ENCODE measurements at regions not wholly inside any gene's neighbourhood (a gene's known extent, or its start where the extent isn't known, plus 50 kb on each side); places are given as distances from the start of the nearest gene placed in this dataset.

DNA sequence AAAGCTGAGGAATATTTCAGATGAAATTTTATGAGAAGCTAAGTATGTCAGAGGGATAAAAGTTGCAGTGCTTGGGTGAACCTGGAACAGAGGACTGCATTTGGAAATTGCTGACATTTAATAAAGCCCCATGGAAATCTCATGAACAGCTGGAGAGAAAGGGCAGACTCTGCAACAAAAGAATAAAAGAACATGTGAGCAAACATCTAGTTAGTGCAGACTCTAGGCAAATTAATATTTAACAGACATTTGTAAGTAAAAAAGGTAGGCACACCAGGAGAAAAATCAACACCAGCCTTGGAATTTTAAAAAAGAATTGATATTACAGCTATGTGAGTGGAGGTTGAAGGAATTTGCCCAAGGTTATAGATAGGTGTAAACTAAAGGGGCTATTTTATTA lies 114.6 kb upstream of the PUDP start:
- CTCF ChIA-PET = no interaction called here

DNA sequence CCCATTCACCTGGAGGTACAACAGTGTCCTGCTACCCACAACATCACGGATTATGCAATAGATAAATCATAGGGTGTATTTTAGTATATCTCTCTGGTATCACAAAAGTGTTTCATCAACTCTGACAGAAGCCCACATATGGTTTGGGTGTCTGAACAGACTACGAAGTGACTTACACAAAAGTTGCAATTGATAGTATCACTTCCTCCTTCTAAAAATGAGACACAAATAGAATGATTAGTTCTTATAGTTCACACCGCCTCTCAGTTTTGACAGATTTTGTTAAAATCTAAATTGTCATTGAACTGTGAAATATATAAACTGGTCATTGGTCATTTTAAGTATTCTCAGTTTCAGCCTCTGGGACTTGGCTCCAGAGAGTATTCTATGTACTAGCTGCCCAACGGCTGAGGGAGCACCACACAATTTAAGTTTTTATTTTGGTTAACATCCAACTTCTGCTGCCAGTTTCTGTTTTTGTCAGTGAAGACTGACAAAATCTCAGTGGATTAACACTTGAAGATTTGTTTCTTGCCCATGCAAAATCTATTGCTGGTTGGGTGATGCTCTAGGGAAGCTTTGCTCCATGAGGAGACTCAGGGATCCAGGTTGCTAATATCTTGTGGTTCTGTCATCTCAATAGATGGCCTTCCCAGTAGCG lies 113.8 kb upstream of the PUDP start:
- Histone ChIP-seq H3K9me3 (ENCODE audit: control extremely low read depth in 1 of 5, control insufficient read depth in 4 of 5, insufficient read depth in 2 of 5, low read depth in 1 of 5, low read length in 4 of 5) (no peaks in the 10 kb centered on the region), H3K36me3 (ENCODE audit: control insufficient read depth in 4 of 4, insufficient read depth in 4 of 4, low read length in 3 of 4) (no peaks in the 10 kb centered on the region), H3K4me3 (ENCODE audit: control insufficient read depth in 1 of 7, extremely low read depth in 1 of 7, insufficient read depth in 4 of 7, low read depth in 2 of 7, low read length in 6 of 7) (no peak overlapping the region), H3K27ac (ENCODE audit: insufficient read depth in 1 of 2, low read depth in 1 of 2, low read length in 2 of 2, poor library complexity in 1 of 2, severe bottlenecking in 2 of 2) (no peak overlapping the region), H3K4me1 (ENCODE audit: control extremely low read depth in 1 of 4, control insufficient read depth in 4 of 4, insufficient read depth in 4 of 4, low read length in 3 of 4) (no peaks in the 10 kb centered on the region), H3K27me3 (replicated peaks in 2 of 5; ENCODE audit: control insufficient read depth in 4 of 5, insufficient read depth in 5 of 5, low read length in 4 of 5) (no peaks in the 10 kb centered on the region)
- WGBS (ENCODE audit: insufficient coverage) = 100% methylated on average over 1 of the region's 5 CpGs
- ChIA-PET POLR2A (no interaction called here), CTCF (no interaction called here)
- DNase-seq = no peak

More for the DNA sequence above, 114.6 kb upstream of the PUDP start:
- no peaks in the 10 kb centered on the region for H3K9me3 ChIP-seq (ENCODE audit: control extremely low read depth in 1 of 5, control insufficient read depth in 4 of 5, insufficient read depth in 2 of 5, low read depth in 1 of 5, low read length in 4 of 5)
- H3K4me3 ChIP-seq (ENCODE audit: control insufficient read depth in 1 of 7, extremely low read depth in 1 of 7, insufficient read depth in 4 of 7, low read depth in 2 of 7, low read length in 6 of 7) = no peak overlapping the region
- H3K4me1 ChIP-seq (ENCODE audit: control extremely low read depth in 1 of 4, control insufficient read depth in 4 of 4, insufficient read depth in 4 of 4, low read length in 3 of 4) = no peaks in the 10 kb centered on the region
- no peak overlapping the region for H3K27ac ChIP-seq (ENCODE audit: insufficient read depth in 1 of 2, low read depth in 1 of 2, low read length in 2 of 2, poor library complexity in 1 of 2, severe bottlenecking in 2 of 2)
- no peak for DNase-seq
- no peaks in the 10 kb centered on the region for H3K27me3 ChIP-seq (replicated peaks in 2 of 5; ENCODE audit: control insufficient read depth in 4 of 5, insufficient read depth in 5 of 5, low read length in 4 of 5)
- no peaks in the 10 kb centered on the region for H3K36me3 ChIP-seq (ENCODE audit: control insufficient read depth in 4 of 4, insufficient read depth in 4 of 4, low read length in 3 of 4)
- POLR2A ChIA-PET = no interaction called here

GRCh38 chrX:7254144-7254543 lies 106.2 kb upstream of the PUDP start:
- 96% methylated on average over 3 of the region's 4 CpGs for WGBS (ENCODE audit: insufficient coverage)
- H3K36me3 ChIP-seq (ENCODE audit: control insufficient read depth in 4 of 4, insufficient read depth in 4 of 4, low read length in 3 of 4) = no peaks in the 10 kb centered on the region
- peaks cover 0 to 10% (median 0%) of the 10 kb centered on the region in 5 experiments for H3K9me3 ChIP-seq (ENCODE audit: control extremely low read depth in 1 of 5, control insufficient read depth in 4 of 5, insufficient read depth in 2 of 5, low read depth in 1 of 5, low read length in 4 of 5)
- no peak for DNase-seq
- no peaks in the 10 kb centered on the region for H3K4me1 ChIP-seq (ENCODE audit: control extremely low read depth in 1 of 4, control insufficient read depth in 4 of 4, insufficient read depth in 4 of 4, low read length in 3 of 4)
- no peak overlapping the region for H3K4me3 ChIP-seq (ENCODE audit: control insufficient read depth in 1 of 7, extremely low read depth in 1 of 7, insufficient read depth in 4 of 7, low read depth in 2 of 7, low read length in 6 of 7)
- ChIA-PET CTCF (no interaction called here), POLR2A (no interaction called here)
- no peak overlapping the region for H3K27ac ChIP-seq (ENCODE audit: insufficient read depth in 1 of 2, low read depth in 1 of 2, low read length in 2 of 2, poor library complexity in 1 of 2, severe bottlenecking in 2 of 2)
- H3K27me3 ChIP-seq (replicated peaks in 2 of 5; ENCODE audit: control insufficient read depth in 4 of 5, insufficient read depth in 5 of 5, low read length in 4 of 5) = no peaks in the 10 kb centered on the region

DNA sequence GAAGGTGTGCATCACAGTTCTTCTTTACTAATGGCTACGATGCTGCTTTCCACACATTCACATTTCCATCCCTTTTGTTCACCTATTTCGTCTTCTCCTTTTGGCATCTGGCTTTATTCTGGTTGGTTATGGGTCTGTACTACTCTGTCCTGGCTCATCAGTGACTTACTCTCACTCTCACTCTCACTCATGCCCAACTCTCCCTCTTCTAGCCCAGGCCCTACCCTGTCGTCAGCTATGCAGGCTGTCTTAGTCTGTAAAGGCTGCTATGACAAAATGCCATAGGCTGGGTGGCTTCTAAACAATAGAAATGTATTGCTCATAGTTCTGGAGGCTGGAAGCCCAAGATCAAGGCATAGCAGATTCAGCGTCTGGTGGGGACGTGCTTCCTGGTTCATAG lies 105.6 kb upstream of the PUDP start:
- DNase-seq = no peak
- H3K27ac ChIP-seq (ENCODE audit: insufficient read depth in 1 of 2, low read depth in 1 of 2, low read length in 2 of 2, poor library complexity in 1 of 2, severe bottlenecking in 2 of 2) = no peak overlapping the region
- no peaks in the 10 kb centered on the region for H3K4me1 ChIP-seq (ENCODE audit: control extremely low read depth in 1 of 4, control insufficient read depth in 4 of 4, insufficient read depth in 4 of 4, low read length in 3 of 4)
- H3K36me3 ChIP-seq (ENCODE audit: control insufficient read depth in 4 of 4, insufficient read depth in 4 of 4, low read length in 3 of 4) = no peaks in the 10 kb centered on the region
- ChIA-PET CTCF (no interaction called here), POLR2A (no interaction called here)
- peaks cover 0 to 11% (median 0%) of the 10 kb centered on the region in 5 experiments for H3K9me3 ChIP-seq (ENCODE audit: control extremely low read depth in 1 of 5, control insufficient read depth in 4 of 5, insufficient read depth in 2 of 5, low read depth in 1 of 5, low read length in 4 of 5)
- no peak overlapping the region for H3K4me3 ChIP-seq (ENCODE audit: control insufficient read depth in 1 of 7, extremely low read depth in 1 of 7, insufficient read depth in 4 of 7, low read depth in 2 of 7, low read length in 6 of 7)
- 100% methylated on average over 2 of the region's 5 CpGs for WGBS (ENCODE audit: insufficient coverage)
- no peaks in the 10 kb centered on the region for H3K27me3 ChIP-seq (replicated peaks in 2 of 5; ENCODE audit: control insufficient read depth in 4 of 5, insufficient read depth in 5 of 5, low read length in 4 of 5)

- no peak for DNase-seq
- peaks cover 0 to 11% (median 0%) of the 10 kb centered on the region in 5 experiments for H3K9me3 ChIP-seq (ENCODE audit: control extremely low read depth in 1 of 5, control insufficient read depth in 4 of 5, insufficient read depth in 2 of 5, low read depth in 1 of 5, low read length in 4 of 5)
- H3K36me3 ChIP-seq (ENCODE audit: control insufficient read depth in 4 of 4, insufficient read depth in 4 of 4, low read length in 3 of 4) = no peaks in the 10 kb centered on the region
- ChIA-PET POLR2A (no interaction called here), CTCF (no interaction called here)
- H3K27me3 ChIP-seq (replicated peaks in 2 of 5; ENCODE audit: control insufficient read depth in 4 of 5, insufficient read depth in 5 of 5, low read length in 4 of 5) = no peaks in the 10 kb centered on the region
- H3K27ac ChIP-seq (ENCODE audit: insufficient read depth in 1 of 2, low read depth in 1 of 2, low read length in 2 of 2, poor library complexity in 1 of 2, severe bottlenecking in 2 of 2) = no peak overlapping the region
- no peaks in the 10 kb centered on the region for H3K4me1 ChIP-seq (ENCODE audit: control extremely low read depth in 1 of 4, control insufficient read depth in 4 of 4, insufficient read depth in 4 of 4, low read length in 3 of 4)
- no peak overlapping the region for H3K4me3 ChIP-seq (ENCODE audit: control insufficient read depth in 1 of 7, extremely low read depth in 1 of 7, insufficient read depth in 4 of 7, low read depth in 2 of 7, low read length in 6 of 7)
- 92% methylated on average over 2 of the region's 5 CpGs for WGBS (ENCODE audit: insufficient coverage)
Observed at GRCh38 chrX:7252013-7252610, 104.2 kb upstream of the PUDP start.

DNA sequence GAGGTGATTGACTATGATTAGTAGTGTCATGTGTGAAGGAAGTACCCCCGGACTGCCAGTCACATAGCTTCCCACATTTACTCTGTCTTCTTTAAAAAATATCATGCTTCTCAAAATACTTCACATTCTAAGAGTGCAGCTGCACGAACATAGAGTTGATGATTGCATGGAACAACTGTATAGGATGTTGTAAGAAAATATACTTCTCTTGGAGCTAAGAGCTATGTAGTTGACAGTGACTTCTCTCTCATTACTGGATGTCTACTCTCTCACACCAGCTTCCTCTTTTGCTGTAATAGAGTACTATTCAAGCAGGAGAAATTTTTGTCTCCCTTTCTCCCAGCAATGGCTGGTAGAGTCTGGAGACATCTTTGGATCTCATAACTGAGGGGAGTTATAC lies 99.4 kb upstream of the PUDP start:
- CTCF ChIA-PET = no interaction called here
- Histone ChIP-seq H3K4me1 (ENCODE audit: control extremely low read depth in 1 of 4, control insufficient read depth in 4 of 4, insufficient read depth in 4 of 4, low read length in 3 of 4) (no peaks in the 10 kb centered on the region), H3K27ac (ENCODE audit: insufficient read depth in 1 of 2, low read depth in 1 of 2, low read length in 2 of 2, poor library complexity in 1 of 2, severe bottlenecking in 2 of 2) (no peak overlapping the region), H3K9me3 (ENCODE audit: control extremely low read depth in 1 of 5, control insufficient read depth in 4 of 5, insufficient read depth in 2 of 5, low read depth in 1 of 5, low read length in 4 of 5) (peaks cover 0 to 6% (median 0%) of the 10 kb centered on the region in 5 experiments), H3K36me3 (ENCODE audit: control insufficient read depth in 4 of 4, insufficient read depth in 4 of 4, low read length in 3 of 4) (no peaks in the 10 kb centered on the region), H3K27me3 (replicated peaks in 2 of 5; ENCODE audit: control insufficient read depth in 4 of 5, insufficient read depth in 5 of 5, low read length in 4 of 5) (no peaks in the 10 kb centered on the region), H3K4me3 (ENCODE audit: control insufficient read depth in 1 of 7, extremely low read depth in 1 of 7, insufficient read depth in 4 of 7, low read depth in 2 of 7, low read length in 6 of 7) (no peak overlapping the region)
- no peak for DNase-seq
- POLR2A ChIA-PET = no interaction called here
- no CpG with 5 or more reads among the region's 2 CpGs for WGBS (ENCODE audit: insufficient coverage)

- 86% methylated on average over 1 of the region's 3 CpGs for WGBS (ENCODE audit: insufficient coverage)
- ChIA-PET CTCF (no interaction called here), POLR2A (no interaction called here)
- Histone ChIP-seq H3K9me3 (ENCODE audit: control extremely low read depth in 1 of 5, control insufficient read depth in 4 of 5, insufficient read depth in 2 of 5, low read depth in 1 of 5, low read length in 4 of 5) (peaks cover 0 to 4% (median 0%) of the 10 kb centered on the region in 5 experiments), H3K4me3 (ENCODE audit: control insufficient read depth in 1 of 7, extremely low read depth in 1 of 7, insufficient read depth in 4 of 7, low read depth in 2 of 7, low read length in 6 of 7) (no peak overlapping the region), H3K36me3 (ENCODE audit: control insufficient read depth in 4 of 4, insufficient read depth in 4 of 4, low read length in 3 of 4) (no peaks in the 10 kb centered on the region), H3K27me3 (replicated peaks in 2 of 5; ENCODE audit: control insufficient read depth in 4 of 5, insufficient read depth in 5 of 5, low read length in 4 of 5) (no peaks in the 10 kb centered on the region), H3K4me1 (ENCODE audit: control extremely low read depth in 1 of 4, control insufficient read depth in 4 of 4, insufficient read depth in 4 of 4, low read length in 3 of 4) (no peaks in the 10 kb centered on the region), H3K27ac (ENCODE audit: insufficient read depth in 1 of 2, low read depth in 1 of 2, low read length in 2 of 2, poor library complexity in 1 of 2, severe bottlenecking in 2 of 2) (no peak overlapping the region)
- DNase-seq = no peak
Observed at GRCh38 chrX:7244405-7244804, 96.5 kb upstream of the PUDP start.

All from common myeloid progenitor, CD34-positive (primary cell).